Left lung (tissue), 4 donors: ENCODE measurements at regions not wholly inside any gene's neighbourhood (a gene's known extent, or its start where the extent isn't known, plus 50 kb on each side); places are given as distances from the start of the nearest gene placed in this dataset.

Source experiments
- ATAC-seq: fragments of 200-7000 bp; cut with Tn5 transposase; one replicate; pipeline ENCODE4 v1.9.1; 2020; ENCODE audit warnings: moderate library complexity
- DNase-seq, 4 donors: peaks; one replicate each; pipeline ENCODE4 v3.0.0-alpha.2; 2013 to 2020
- H3K27ac ChIP-seq, 2 donors: fragments of 200-600 bp; sonication (generic) in 1 of 2; one replicate each; pipeline versions ENCODE4 v1.5.0 to v1.8.0; 2020 to 2021
- H3K27me3 ChIP-seq, 2 donors: fragments of 200-600 bp; sonication (generic) in 1 of 2; one replicate each; pipeline versions ENCODE4 v1.5.0 to v1.8.0; 2020 to 2021
- H3K36me3 ChIP-seq, 2 donors: fragments of 200-600 bp; sonication (generic) in 1 of 2; one replicate each; pipeline versions ENCODE4 v1.5.0 to v1.8.0; 2020 to 2021
- H3K4me1 ChIP-seq, 2 donors: fragments of 200-600 bp; one replicate each; pipeline ENCODE4 v1.8.0; 2021
- H3K4me3 ChIP-seq, 2 donors: fragments of 200-600 bp; sonication (generic) in 1 of 2; one replicate each; pipeline versions ENCODE4 v1.5.0 to v1.8.0; 2020 to 2021; ENCODE audit warnings: mild to moderate bottlenecking in 1 of 2
- H3K9me3 ChIP-seq, 2 donors: fragments of 200-600 bp; sonication (generic) in 1 of 2; one replicate each; pipeline versions ENCODE4 v1.5.0 to v1.8.0; 2020 to 2021
- intact Hi-C, 2 donors: fragments of 100-400 bp; cut with DNase I; formaldehyde crosslinking; loops; one replicate each; pipeline versions ENCODE4 v1.11.2 to v1.14.2; 2022
- TF ChIP-seq, protein P1 (sequence below), 2 donors: fragments of 200-600 bp; sonication (generic) in 1 of 2; IDR thresholded peaks; one replicate each; pipeline versions ENCODE4 v1.5.0 to v1.8.0; 2021; ENCODE audit warnings: antibody characterized with exemption in 2 of 2
- donor health status: DM: no; HTN: yes; CAD: no.
- donor health status: DM: no; HTN: no; CAD: no.

DNA sequence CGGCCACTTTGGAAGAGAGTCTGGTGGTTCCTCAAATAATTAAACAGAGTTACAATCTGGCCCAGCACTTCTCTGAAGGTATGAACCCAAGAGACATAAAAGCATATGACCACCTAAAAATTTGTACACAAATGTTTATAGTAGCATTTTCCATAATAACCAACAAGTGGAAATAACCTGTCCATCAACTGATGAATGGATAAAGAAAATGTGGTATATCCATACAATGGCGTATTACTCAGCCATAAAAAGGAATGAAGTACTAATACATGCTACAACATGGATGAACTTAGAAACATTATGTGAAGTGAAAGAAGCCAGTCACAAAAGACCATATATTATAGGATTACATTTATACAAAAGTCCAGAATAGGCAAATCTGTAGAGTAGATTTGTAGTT, 76.0 kb upstream of the RGPD5 start:
- no peak for DNase-seq
- Histone ChIP-seq H3K27ac (no peak overlapping the region), H3K36me3 (no peaks in the 10 kb centered on the region), H3K27me3 (no peaks in the 10 kb centered on the region), H3K4me1 (no peaks in the 10 kb centered on the region), H3K4me3 (no peak overlapping the region), H3K9me3 (no peaks in the 10 kb centered on the region)
- intact Hi-C loops: no loop called here
- TF ChIP-seq, protein P1, sequence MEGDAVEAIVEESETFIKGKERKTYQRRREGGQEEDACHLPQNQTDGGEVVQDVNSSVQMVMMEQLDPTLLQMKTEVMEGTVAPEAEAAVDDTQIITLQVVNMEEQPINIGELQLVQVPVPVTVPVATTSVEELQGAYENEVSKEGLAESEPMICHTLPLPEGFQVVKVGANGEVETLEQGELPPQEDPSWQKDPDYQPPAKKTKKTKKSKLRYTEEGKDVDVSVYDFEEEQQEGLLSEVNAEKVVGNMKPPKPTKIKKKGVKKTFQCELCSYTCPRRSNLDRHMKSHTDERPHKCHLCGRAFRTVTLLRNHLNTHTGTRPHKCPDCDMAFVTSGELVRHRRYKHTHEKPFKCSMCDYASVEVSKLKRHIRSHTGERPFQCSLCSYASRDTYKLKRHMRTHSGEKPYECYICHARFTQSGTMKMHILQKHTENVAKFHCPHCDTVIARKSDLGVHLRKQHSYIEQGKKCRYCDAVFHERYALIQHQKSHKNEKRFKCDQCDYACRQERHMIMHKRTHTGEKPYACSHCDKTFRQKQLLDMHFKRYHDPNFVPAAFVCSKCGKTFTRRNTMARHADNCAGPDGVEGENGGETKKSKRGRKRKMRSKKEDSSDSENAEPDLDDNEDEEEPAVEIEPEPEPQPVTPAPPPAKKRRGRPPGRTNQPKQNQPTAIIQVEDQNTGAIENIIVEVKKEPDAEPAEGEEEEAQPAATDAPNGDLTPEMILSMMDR (IDR thresholded peaks at IDR 0.05): no peak
- no peak for ATAC-seq

DNA sequence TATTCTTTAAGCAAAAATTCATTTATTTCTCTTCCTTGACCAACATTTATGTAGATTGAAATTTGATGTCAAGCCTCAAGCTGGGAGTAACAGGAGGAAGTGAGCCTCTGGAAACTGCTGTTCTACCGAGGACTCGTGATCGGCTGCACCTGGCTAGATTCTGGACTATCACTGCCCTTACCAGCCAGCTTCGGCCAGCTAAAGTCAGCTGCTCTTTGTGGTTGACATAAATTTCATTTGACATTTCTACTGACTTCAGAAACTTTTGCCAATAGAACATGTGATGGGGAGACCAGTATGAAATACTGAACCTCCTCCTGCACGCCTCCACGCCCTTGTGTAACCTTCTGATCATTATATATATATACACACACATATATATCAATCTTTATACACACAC, 74.2 kb upstream of the RGPD5 start:
- Histone ChIP-seq H3K4me1 (no peaks in the 10 kb centered on the region), H3K4me3 (no peak overlapping the region), H3K27ac (no peak overlapping the region), H3K36me3 (no peaks in the 10 kb centered on the region), H3K9me3 (no peaks in the 10 kb centered on the region), H3K27me3 (no peaks in the 10 kb centered on the region)
- intact Hi-C loops: no loop called here
- no peak for ATAC-seq
- DNase-seq: no peak
- TF ChIP-seq, protein P1 (IDR thresholded peaks at IDR 0.05): no peak

DNA sequence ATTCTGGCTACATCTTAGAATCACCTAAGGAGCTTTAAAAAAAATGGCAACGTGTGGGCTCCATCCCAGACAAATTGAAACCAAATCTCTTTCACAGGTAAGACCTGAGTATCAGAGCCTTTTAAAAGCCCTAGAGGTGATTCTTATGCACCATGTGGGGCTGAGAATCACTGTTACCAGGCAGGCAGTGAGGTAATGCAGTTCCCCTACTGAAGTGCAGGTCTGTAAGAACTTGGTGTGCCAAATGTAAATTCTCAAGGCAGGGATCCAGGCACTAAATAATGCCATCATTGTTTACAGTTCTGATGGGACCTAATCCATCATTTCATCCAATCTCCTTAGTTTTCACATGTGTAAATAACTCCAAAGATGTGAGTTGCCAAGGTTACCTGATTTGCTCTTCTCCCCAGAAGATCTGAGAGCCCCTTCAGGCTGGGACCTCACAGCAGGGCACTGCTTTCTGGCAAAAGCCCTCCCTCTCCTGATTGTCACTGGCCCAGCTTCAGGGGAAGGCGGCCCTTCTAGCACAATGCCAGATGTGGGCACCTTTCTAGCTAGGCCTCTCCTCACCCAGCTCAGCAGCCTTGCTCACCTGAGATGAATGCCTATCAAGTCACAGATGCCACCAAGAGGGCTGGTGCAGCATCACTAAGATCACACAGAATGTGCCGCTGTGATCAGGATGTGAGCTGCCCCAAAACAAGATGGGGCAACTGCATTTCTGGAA, 73.6 kb upstream of the RGPD5 start:
- intact Hi-C loops: no loop called here
- no peak for ATAC-seq

DNA sequence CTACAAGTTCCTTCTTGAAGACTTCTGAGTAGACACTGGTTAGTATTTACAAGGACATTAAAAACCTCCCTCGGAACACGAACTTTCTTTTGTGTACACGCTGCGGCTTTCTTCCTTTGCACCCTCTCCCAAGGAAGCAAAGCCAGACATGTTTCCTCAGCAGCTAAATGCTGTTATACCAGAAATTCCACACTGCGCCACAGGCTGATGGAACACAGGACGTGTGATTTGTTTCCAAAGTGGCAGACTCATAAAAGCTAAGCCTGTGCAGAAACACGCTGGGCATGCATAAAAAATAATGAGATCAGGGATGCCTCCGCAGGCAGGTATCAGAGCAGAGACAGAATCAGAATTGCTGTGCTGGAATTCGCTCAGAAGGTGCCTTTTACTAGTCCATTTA, 73.0 kb upstream of the RGPD5 start:
- Histone ChIP-seq H3K4me1 (no peaks in the 10 kb centered on the region), H3K27ac (no peak overlapping the region), H3K27me3 (no peaks in the 10 kb centered on the region), H3K4me3 (no peak overlapping the region), H3K36me3 (no peaks in the 10 kb centered on the region), H3K9me3 (no peaks in the 10 kb centered on the region)
- intact Hi-C loops: no loop called here
- no peak for DNase-seq
- ATAC-seq: no peak
- TF ChIP-seq, protein P1 (IDR thresholded peaks at IDR 0.05): no peak

More for the DNA sequence above, 73.6 kb upstream of the RGPD5 start:
- no peak overlapping the region for H3K27ac ChIP-seq
- TF ChIP-seq, protein P1 (IDR thresholded peaks at IDR 0.05): no peak
- no peaks in the 10 kb centered on the region for H3K9me3 ChIP-seq
- H3K4me1 ChIP-seq: no peaks in the 10 kb centered on the region
- no peak overlapping the region for H3K4me3 ChIP-seq
- no peaks in the 10 kb centered on the region for H3K36me3 ChIP-seq
- H3K27me3 ChIP-seq: no peaks in the 10 kb centered on the region
- no peak for DNase-seq

GRCh38 chr2:109721626-109722025, 72.5 kb upstream of the RGPD5 start:
- H3K4me3 ChIP-seq: no peak overlapping the region
- no peaks in the 10 kb centered on the region for H3K9me3 ChIP-seq
- no peak overlapping the region for H3K27ac ChIP-seq
- ATAC-seq (no peak), DNase-seq (no peak)
- intact Hi-C loops: no loop called here
- no peaks in the 10 kb centered on the region for H3K27me3 ChIP-seq
- TF ChIP-seq, protein P1 (IDR thresholded peaks at IDR 0.05): no peak
- H3K36me3 ChIP-seq: no peaks in the 10 kb centered on the region
- H3K4me1 ChIP-seq: no peaks in the 10 kb centered on the region
